HCT116 (cell line): ENCODE measurements at regions not wholly inside any gene's neighbourhood (a gene's known extent, or its start where the extent isn't known, plus 50 kb on each side); places are given as distances from the start of the nearest gene placed in this dataset.
"Not testable (repeated sequence)": the region's sequence is repeated elsewhere in the genome, so short reads cannot be mapped to it uniquely, and the experiment has no call there.

Source experiments
- ATAC-seq: fragments of 200-7000 bp; cut with Tn5 transposase; 2 replicates; pipeline ENCODE4 v1.9.1; 2020; ENCODE audit warnings: mild to moderate bottlenecking, moderate library complexity
- BruUV-seq: library from RNA; stranded (reverse); fragments of 400-500 nt; replicated peaks from 2 replicates; lab custom pipeline; 2021; lab: Mats Ljungman, UMichigan
- CTCF ChIA-PET: fragments of 300-600 bp; sonication (Branson Sonifier 250); formaldehyde crosslinking; loops from one replicate; lab custom pipeline; 2021; ENCODE audit warnings: antibody characterized with exemption; lab: Charles Lee
- POLR2A ChIA-PET: fragments of 300-600, 350-600 bp; sonication (Branson Sonifier 250); formaldehyde crosslinking; loops from one replicate; lab custom pipeline; 2021; ENCODE audit warnings: antibody characterized with exemption; lab: Charles Lee
- RAD21 ChIA-PET, 2 experiments: fragments of 300-600 bp; sonication (Branson Sonifier 250); formaldehyde crosslinking; loops; one replicate each; lab custom pipeline; 2023; ENCODE audit warnings: low total read pairs in 2 of 2; ENCODE audit not compliant: uncharacterized antibody in 2 of 2, unreplicated experiment in 2 of 2, low non-redundant PET in 1 of 2; lab: Charles Lee
- DNase-seq: peaks from one replicate; pipeline ENCODE4 v3.0.0-alpha.2; 2010; ENCODE audit warnings: low read depth, low spot score
- H2AFZ ChIP-seq: fragments of 200-600 bp; shearing (Covaris generic), sonication (generic); 2 replicates; pipeline ENCODE4 v1.6.1; 2017; ENCODE audit warnings: low read depth, mixed run types, mixed read lengths, antibody characterized with exemption, low read length; ENCODE audit not compliant: poor library complexity, severe bottlenecking
- H3K27ac ChIP-seq: 2 replicates; pipeline ENCODE4 v1.5.1; 2012; ENCODE audit warnings: low read depth, low read length
- H3K27me3 ChIP-seq: fragments of 200-600 bp; sonication (generic); 2 replicates; pipeline ENCODE4 v1.6.1; 2016; ENCODE audit warnings: mixed run types, low read length, mixed read lengths; ENCODE audit not compliant: insufficient read depth
- H3K36me3 ChIP-seq, 2 experiments: fragments of 200-500 bp in 1 of 2; fragments of 200-600 bp in 1 of 2; sonication (Bioruptor generic) in 1 of 2; sonication (generic) in 1 of 2; 2 replicates each; pipeline versions ENCODE4 v1.5.1 to v1.6.1; 2014 to 2016; ENCODE audit warnings: low read length in 2 of 2, inconsistent platforms in 1 of 2, mixed read lengths in 1 of 2, mixed run types in 1 of 2; ENCODE audit not compliant: insufficient read depth in 2 of 2, control insufficient read depth in 1 of 2
- H3K4me1 ChIP-seq, 2 experiments: fragments of 200-600 bp in 1 of 2; sonication (generic) in 1 of 2; 2 replicates each; pipeline versions ENCODE4 v1.5.1 to v1.6.1; 2012 to 2017; ENCODE audit warnings: low read length in 2 of 2, inconsistent platforms in 1 of 2, mild to moderate bottlenecking in 1 of 2, mixed read lengths in 1 of 2, mixed run types in 1 of 2, moderate library complexity in 1 of 2; ENCODE audit not compliant: insufficient read depth in 2 of 2, control insufficient read depth in 1 of 2
- H3K4me2 ChIP-seq: fragments of 200-600 bp; sonication (generic); 2 replicates; pipeline ENCODE4 v1.6.1; 2017; ENCODE audit warnings: mixed run types, low read length, mixed read lengths
- H3K4me3 ChIP-seq, 2 experiments: fragments of 200-600 bp in 1 of 2; sonication (generic) in 1 of 2; replicated peaks in 1 of 2; 2 replicates each; pipeline ENCODE4 v1.5.1; 2011 to 2016; ENCODE audit warnings: low read length in 2 of 2, control low read depth in 1 of 2, low read depth in 1 of 2, mild to moderate bottlenecking in 1 of 2, mixed read lengths in 1 of 2, mixed run types in 1 of 2
- H3K79me2 ChIP-seq: fragments of 200-600 bp; sonication (generic); 2 replicates; pipeline ENCODE4 v1.6.1; 2017; ENCODE audit warnings: mild to moderate bottlenecking, mixed run types, low read length, moderate library complexity, mixed read lengths; ENCODE audit not compliant: insufficient read depth
- H3K9ac ChIP-seq: fragments of 200-600 bp; sonication (generic); 2 replicates; pipeline ENCODE4 v1.6.1; 2016; ENCODE audit warnings: low read length, mixed read lengths
- H3K9me2 ChIP-seq: fragments of 200-600 bp; sonication (generic), shearing (Covaris generic); 2 replicates; pipeline ENCODE4 v1.6.1; 2017; ENCODE audit warnings: mixed run types, mild to moderate bottlenecking, moderate library complexity; ENCODE audit not compliant: insufficient read depth
- H3K9me3 ChIP-seq, 2 experiments: fragments of 200-500 bp in 1 of 2; fragments of 200-600 bp in 1 of 2; sonication (Bioruptor generic) in 1 of 2; sonication (generic) in 1 of 2; 2 replicates each; pipeline ENCODE4 v1.6.1; 2014 to 2017; ENCODE audit warnings: low read length in 2 of 2, mixed read lengths in 2 of 2, inconsistent platforms in 1 of 2, low read depth in 1 of 2, mild to moderate bottlenecking in 1 of 2, mixed run types in 1 of 2, moderate library complexity in 1 of 2; ENCODE audit not compliant: control insufficient read depth in 1 of 2, insufficient read depth in 1 of 2
- H4K20me1 ChIP-seq: fragments of 200-600 bp; sonication (generic), shearing (Covaris generic); 2 replicates; pipeline ENCODE4 v1.6.1; 2017; ENCODE audit warnings: mixed run types, mild to moderate bottlenecking, moderate library complexity; ENCODE audit not compliant: insufficient read depth
- intact Hi-C: fragments of 100-400 bp; cut with micrococcal nuclease; formaldehyde crosslinking; loops from 2 replicates; pipeline ENCODE4 v1.10.0; 2022
- TF ChIP-seq, protein P1 (sequence below): IDR thresholded peaks from 2 replicates; pipeline ENCODE4 v1.6.1; 2011; ENCODE audit warnings: mild to moderate bottlenecking, low read length, moderate library complexity; ENCODE audit not compliant: insufficient replicate concordance; ENCODE audit errors: extremely low read depth

DNA sequence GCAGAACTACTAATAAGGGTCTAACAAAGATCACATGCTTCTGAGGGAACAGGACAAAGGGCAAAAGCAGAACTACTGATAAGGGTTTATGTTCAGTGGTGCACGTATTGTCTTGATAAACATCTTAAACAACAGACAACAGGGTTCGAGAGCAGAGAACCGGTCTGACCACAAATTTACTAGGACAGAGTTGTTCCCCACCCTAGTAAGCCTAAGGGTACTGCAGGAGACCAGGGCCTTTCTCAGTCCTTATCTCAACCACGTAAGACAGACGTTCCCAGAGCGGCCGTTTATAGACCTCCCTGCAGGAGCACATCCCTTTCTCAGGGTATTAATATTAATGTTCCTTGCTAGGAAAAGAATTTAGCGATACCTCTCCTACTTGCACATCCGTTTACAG, 1089.5 kb upstream of the ATXN8OS start:
- H3K9ac ChIP-seq, intact Hi-C loops, RAD21 ChIA-PET, H3K79me2 ChIP-seq, H3K36me3 ChIP-seq, H3K27me3 ChIP-seq, POLR2A ChIA-PET, H2AFZ ChIP-seq, H3K9me3 ChIP-seq, H3K4me3 ChIP-seq, H4K20me1 ChIP-seq, H3K4me1 ChIP-seq, DNase-seq, H3K27ac ChIP-seq, BruUV-seq, ATAC-seq, CTCF ChIA-PET, H3K4me2 ChIP-seq, H3K9me2 ChIP-seq: not testable (repeated sequence)

GRCh38 chr13:69010789-69011188, 1096.8 kb upstream of the ATXN8OS start:
- no TSS peak for BruUV-seq
- Histone ChIP-seq H3K4me3 (no peak overlapping the region), H3K9me3 (no peaks in the 10 kb centered on the region), H3K36me3 (no peaks in the 10 kb centered on the region), H2AFZ (no peak overlapping the region), H4K20me1 (no peaks in the 10 kb centered on the region)
- no peak for DNase-seq
- ChIA-PET POLR2A (no interaction called here), RAD21 (no interaction called here)
- TF ChIP-seq, protein P1, sequence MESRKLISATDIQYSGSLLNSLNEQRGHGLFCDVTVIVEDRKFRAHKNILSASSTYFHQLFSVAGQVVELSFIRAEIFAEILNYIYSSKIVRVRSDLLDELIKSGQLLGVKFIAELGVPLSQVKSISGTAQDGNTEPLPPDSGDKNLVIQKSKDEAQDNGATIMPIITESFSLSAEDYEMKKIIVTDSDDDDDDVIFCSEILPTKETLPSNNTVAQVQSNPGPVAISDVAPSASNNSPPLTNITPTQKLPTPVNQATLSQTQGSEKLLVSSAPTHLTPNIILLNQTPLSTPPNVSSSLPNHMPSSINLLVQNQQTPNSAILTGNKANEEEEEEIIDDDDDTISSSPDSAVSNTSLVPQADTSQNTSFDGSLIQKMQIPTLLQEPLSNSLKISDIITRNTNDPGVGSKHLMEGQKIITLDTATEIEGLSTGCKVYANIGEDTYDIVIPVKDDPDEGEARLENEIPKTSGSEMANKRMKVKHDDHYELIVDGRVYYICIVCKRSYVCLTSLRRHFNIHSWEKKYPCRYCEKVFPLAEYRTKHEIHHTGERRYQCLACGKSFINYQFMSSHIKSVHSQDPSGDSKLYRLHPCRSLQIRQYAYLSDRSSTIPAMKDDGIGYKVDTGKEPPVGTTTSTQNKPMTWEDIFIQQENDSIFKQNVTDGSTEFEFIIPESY = no peak
- TF ChIP-seq, all 23 proteins: peak for 0
- H3K27ac ChIP-seq = no peak overlapping the region
- CTCF ChIA-PET = no interaction called here
- no peaks in the 10 kb centered on the region for H3K9me2 ChIP-seq
- H3K4me2 ChIP-seq = no peak overlapping the region
- no peak overlapping the region for H3K9ac ChIP-seq
- no peaks in the 10 kb centered on the region for H3K79me2 ChIP-seq
- H3K27me3 ChIP-seq = no peaks in the 10 kb centered on the region
- intact Hi-C loops = no loop called here
- H3K4me1 ChIP-seq = no peaks in the 10 kb centered on the region
- ATAC-seq = no peak
